OCI-LY7 (cell line): ENCODE measurements at regions not wholly inside any gene's neighbourhood (a gene's known extent, or its start where the extent isn't known, plus 50 kb on each side); places are given as distances from the start of the nearest gene placed in this dataset.

ENCODE experiments used
- BruUV-seq: library from RNA; stranded (reverse); fragments of 400-500 nt; replicated peaks from 2 replicates; lab custom pipeline; 2021; lab: Mats Ljungman, UMichigan
- CTCF ChIA-PET: fragments of 300-600 bp; sonication (Branson Sonifier 250); formaldehyde crosslinking; loops from one replicate; lab custom pipeline; 2022; ENCODE audit warnings: antibody characterized with exemption; ENCODE audit not compliant: unreplicated experiment; lab: Charles Lee
- POLR2A ChIA-PET: fragments of 300-600 bp; sonication (Branson Sonifier 250); formaldehyde crosslinking; loops from one replicate; lab custom pipeline; 2022; ENCODE audit warnings: antibody characterized with exemption; lab: Charles Lee
- DNase-seq: peaks from one replicate; pipeline ENCODE4 v3.0.0-alpha.2; 2015; ENCODE audit warnings: low spot score
- H2AFZ ChIP-seq: fragments of 200-600 bp; sonication (generic), shearing (Covaris generic); 2 replicates; pipeline ENCODE4 v1.6.1; 2014; ENCODE audit warnings: mild to moderate bottlenecking, antibody characterized with exemption, low read length, moderate library complexity
- H3K27ac ChIP-seq: fragments of 200-600 bp; sonication (generic); 2 replicates; pipeline ENCODE4 v1.5.1; 2014; ENCODE audit warnings: mixed run types, low read depth, mild to moderate bottlenecking, moderate library complexity, low read length, inconsistent platforms; ENCODE audit not compliant: poor library complexity, severe bottlenecking
- H3K36me3 ChIP-seq: fragments of 200-600 bp; sonication (generic); 2 replicates; pipeline ENCODE4 v1.6.1; 2014; ENCODE audit warnings: mild to moderate bottlenecking, antibody characterized with exemption, low read length, moderate library complexity, mixed read lengths; ENCODE audit not compliant: insufficient read depth
- H3K4me1 ChIP-seq: fragments of 200-600 bp; sonication (generic); 2 replicates; pipeline ENCODE4 v1.5.1; 2014; ENCODE audit warnings: mild to moderate bottlenecking, low read length; ENCODE audit not compliant: insufficient read depth, poor library complexity, severe bottlenecking
- H3K4me2 ChIP-seq: fragments of 200-600 bp; sonication (generic); 2 replicates; pipeline ENCODE4 v1.6.1; 2014; ENCODE audit warnings: mild to moderate bottlenecking, low read length
- H3K4me3 ChIP-seq: fragments of 200-600 bp; sonication (generic); 2 replicates; pipeline ENCODE4 v1.5.1; 2014; ENCODE audit warnings: mild to moderate bottlenecking, low read depth, low read length; ENCODE audit not compliant: poor library complexity, severe bottlenecking
- H3K79me2 ChIP-seq: fragments of 200-600 bp; sonication (generic); 2 replicates; pipeline ENCODE4 v1.6.1; 2016; ENCODE audit warnings: low read depth, mild to moderate bottlenecking, low read length, moderate library complexity, mixed read lengths; ENCODE audit not compliant: insufficient read depth
- H3K9me2 ChIP-seq: fragments of 200-600 bp; sonication (generic); 2 replicates; pipeline ENCODE4 v1.6.1; 2016; ENCODE audit warnings: mild to moderate bottlenecking, low read length, mixed read lengths; ENCODE audit not compliant: insufficient read depth
- H3K9me3 ChIP-seq: fragments of 200-600 bp; sonication (generic); 2 replicates; pipeline ENCODE4 v1.6.1; 2014; ENCODE audit warnings: mild to moderate bottlenecking, mixed run types, low read length, mixed read lengths
- H4K20me1 ChIP-seq: fragments of 200-600 bp; sonication (generic); 2 replicates; pipeline ENCODE4 v1.6.1; 2014; ENCODE audit warnings: mild to moderate bottlenecking, antibody characterized with exemption, low read length, moderate library complexity, mixed read lengths; ENCODE audit not compliant: insufficient read depth
- CTCF ChIP-seq: fragments of 200-600 bp; sonication (generic); conservative IDR thresholded peaks from 2 replicates; pipeline ENCODE4 v1.5.1; 2014; ENCODE audit warnings: mild to moderate bottlenecking, antibody characterized with exemption, low read length, moderate library complexity, mixed read lengths
- EZH2phosphoT487 ChIP-seq: fragments of 200-600 bp; sonication (generic); IDR thresholded peaks from 2 replicates; pipeline ENCODE4 v1.6.1; 2018; ENCODE audit warnings: low read depth, borderline replicate concordance, mild to moderate bottlenecking, mixed run types, antibody characterized with exemption, low read length, moderate library complexity, mixed read lengths
- intact Hi-C: fragments of 100-400 bp; cut with micrococcal nuclease; formaldehyde crosslinking; loops from one replicate; pipeline ENCODE4 v1.10.0; 2022; ENCODE audit not compliant: unreplicated experiment

DNA sequence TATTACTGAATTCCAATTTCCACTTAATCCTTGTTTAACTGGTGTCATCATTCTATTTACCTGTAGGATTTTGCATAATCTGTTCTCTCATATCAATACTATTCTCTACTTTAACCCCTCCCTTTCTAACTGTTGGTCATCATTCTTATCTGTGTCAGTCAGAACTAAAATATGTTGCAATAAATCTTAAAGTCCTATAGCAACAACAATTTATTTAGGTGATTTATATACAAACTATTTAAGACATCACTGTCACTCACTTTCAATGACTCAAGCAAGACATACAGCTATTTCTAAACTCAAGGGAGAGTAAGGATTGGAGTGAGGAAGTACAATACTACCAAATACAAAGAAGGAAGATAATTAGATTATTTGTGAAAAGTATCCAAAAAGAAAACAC lies 740.4 kb downstream of the DSC3 start:
- TF ChIP-seq CTCF (no peak), EZH2phosphoT487 (no peak)
- DNase-seq: no peak
- Histone ChIP-seq H3K36me3 (no peaks in the 10 kb centered on the region), H3K9me3 (no peaks in the 10 kb centered on the region), H4K20me1 (no peaks in the 10 kb centered on the region), H3K4me2 (no peak overlapping the region), H3K27ac (no peak overlapping the region), H2AFZ (no peak overlapping the region), H3K4me3 (no peak overlapping the region), H3K9me2 (no peaks in the 10 kb centered on the region), H3K4me1 (no peaks in the 10 kb centered on the region), H3K79me2 (no peaks in the 10 kb centered on the region)
- ChIA-PET CTCF (no interaction called here), POLR2A (no interaction called here)
- intact Hi-C loops: no loop called here
- BruUV-seq: no TSS peak

GRCh38 chr18:30298769-30299168 lies 743.8 kb downstream of the DSC3 start:
- Histone ChIP-seq H3K36me3 (no peaks in the 10 kb centered on the region), H3K79me2 (no peaks in the 10 kb centered on the region), H3K4me1 (no peaks in the 10 kb centered on the region), H3K27ac (no peak overlapping the region), H3K4me3 (no peak overlapping the region), H3K4me2 (no peak overlapping the region), H2AFZ (no peak overlapping the region), H3K9me2 (no peaks in the 10 kb centered on the region), H3K9me3 (no peaks in the 10 kb centered on the region), H4K20me1 (no peaks in the 10 kb centered on the region)
- DNase-seq: no peak
- CTCF ChIA-PET: no interaction called here
- BruUV-seq: no TSS peak
- TF ChIP-seq EZH2phosphoT487: no peak
- TF ChIP-seq CTCF: no peak
- intact Hi-C loops: no loop called here
- POLR2A ChIA-PET: no interaction called here

DNA sequence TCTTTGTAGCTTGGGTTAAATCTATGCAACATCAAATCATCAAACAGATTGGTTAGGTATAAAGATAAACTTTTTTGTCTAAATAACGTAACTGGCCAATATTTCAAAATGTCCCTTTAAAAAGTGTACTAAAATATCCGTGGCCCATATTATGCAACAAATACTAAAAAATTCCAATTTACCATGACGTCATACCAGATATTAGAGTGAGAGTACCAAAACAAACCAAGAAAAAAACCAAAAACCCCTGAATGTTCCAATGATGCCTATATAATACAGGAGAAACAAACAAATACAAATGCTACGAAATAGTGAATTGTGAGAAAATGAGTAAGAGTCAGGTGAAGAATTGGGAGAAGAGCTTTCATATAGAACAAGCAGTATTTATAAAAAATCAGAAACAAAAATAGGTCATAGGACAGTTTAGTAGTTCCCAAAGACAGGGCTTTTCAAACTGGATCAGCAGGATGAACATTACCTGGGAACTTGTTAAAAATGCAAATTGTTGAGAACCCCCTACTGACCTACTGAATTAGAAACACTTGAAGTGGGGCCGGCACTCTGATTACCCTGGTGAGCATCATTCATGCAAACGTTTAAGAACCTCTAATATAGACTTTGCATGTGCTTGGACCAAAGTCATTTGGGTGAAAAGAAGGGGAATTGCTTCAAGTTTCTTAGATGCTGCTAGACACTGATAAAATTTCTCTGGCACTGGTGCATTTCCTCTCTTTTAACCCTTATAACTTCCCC lies 753.7 kb downstream of the DSC3 start:
- no peak overlapping the region for H3K4me3 ChIP-seq
- ChIA-PET POLR2A (no interaction called here), CTCF (no interaction called here)
- no peak overlapping the region for H3K4me2 ChIP-seq
- H4K20me1 ChIP-seq: no peaks in the 10 kb centered on the region
- intact Hi-C loops: no loop called here
- H2AFZ ChIP-seq: no peak overlapping the region
- no TSS peak for BruUV-seq
- H3K9me3 ChIP-seq: no peaks in the 10 kb centered on the region
- H3K79me2 ChIP-seq: no peaks in the 10 kb centered on the region
- TF ChIP-seq CTCF (no peak), EZH2phosphoT487 (no peak)
- no peak for DNase-seq
- H3K4me1 ChIP-seq: no peaks in the 10 kb centered on the region
- H3K27ac ChIP-seq: no peak overlapping the region
- H3K36me3 ChIP-seq: no peaks in the 10 kb centered on the region
- H3K9me2 ChIP-seq: no peaks in the 10 kb centered on the region
